Subcutaneous abdominal adipose tissue (tissue), 5 donors: ENCODE measurements at regions not wholly inside any gene's neighbourhood (a gene's known extent, or its start where the extent isn't known, plus 50 kb on each side); places are given as distances from the start of the nearest gene placed in this dataset.

ENCODE experiments used
- H3K27ac ChIP-seq: one replicate; pipeline ENCODE4 v1.7.0; 2013; ENCODE audit warnings: low read depth, mild to moderate bottlenecking, inconsistent platforms, low read length, moderate library complexity
- H3K27me3 ChIP-seq, 5 donors: one replicate each; pipeline ENCODE4 v1.7.0; 2013; ENCODE audit warnings: low read length in 5 of 5, inconsistent platforms in 1 of 5; ENCODE audit not compliant: control insufficient read depth in 5 of 5, insufficient read depth in 4 of 5
- H3K36me3 ChIP-seq, 5 donors: one replicate each; pipeline ENCODE4 v1.7.0; 2013; ENCODE audit warnings: low read length in 5 of 5; ENCODE audit not compliant: control insufficient read depth in 5 of 5, insufficient read depth in 5 of 5
- H3K4me1 ChIP-seq, 5 donors: one replicate each; pipeline ENCODE4 v1.7.0; 2013; ENCODE audit warnings: low read length in 5 of 5, mild to moderate bottlenecking in 3 of 5, moderate library complexity in 1 of 5; ENCODE audit not compliant: control insufficient read depth in 5 of 5, insufficient read depth in 5 of 5
- H3K4me3 ChIP-seq, 5 donors: one replicate each; pipeline ENCODE4 v1.7.0; 2013; ENCODE audit warnings: low read length in 5 of 5, low read depth in 1 of 5
- H3K9ac ChIP-seq, 5 donors: one replicate each; pipeline ENCODE4 v1.7.0; 2013; ENCODE audit warnings: low read length in 5 of 5, mild to moderate bottlenecking in 4 of 5, moderate library complexity in 3 of 5
- H3K9me3 ChIP-seq, 5 donors: one replicate each; pipeline ENCODE4 v1.7.0; 2013; ENCODE audit warnings: low read length in 5 of 5; ENCODE audit not compliant: control insufficient read depth in 5 of 5
- donor health status: healthy.
- donor health status: healthy.
- donor health status: healthy.
- donor health status: healthy.
- donor health status: healthy.

- Histone ChIP-seq H3K36me3 (no peaks in the 10 kb centered on the region), H3K4me1 (no peaks in the 10 kb centered on the region), H3K27ac (no peak overlapping the region), H3K27me3 (no peaks in the 10 kb centered on the region), H3K9ac (no peak overlapping the region), H3K9me3 (no peaks in the 10 kb centered on the region), H3K4me3 (no peak overlapping the region)
Observed at GRCh38 chr2:164198256-164198655, 423.0 kb downstream of the GRB14 start.

DNA sequence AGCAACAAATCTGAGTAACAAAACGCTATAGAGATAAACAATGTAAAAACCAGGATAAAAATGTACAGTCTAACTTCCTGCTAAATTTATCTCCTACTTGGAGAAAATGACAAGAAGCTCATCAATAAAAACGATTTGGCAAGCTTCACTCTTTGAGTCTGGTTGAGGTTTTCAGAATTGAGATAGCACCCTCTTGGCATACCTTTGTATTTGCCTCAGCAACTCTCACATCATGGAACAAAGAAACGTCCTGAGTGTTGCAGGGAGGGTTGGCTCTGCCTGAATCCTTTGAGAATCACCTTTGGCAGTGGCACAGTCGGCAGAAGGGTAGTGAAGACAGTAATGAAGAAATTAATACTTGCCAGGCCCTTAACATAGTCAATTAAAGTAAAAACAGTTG lies 430.6 kb downstream of the GRB14 start:
- no peaks in the 10 kb centered on the region for H3K36me3 ChIP-seq
- H3K9ac ChIP-seq = no peak overlapping the region
- H3K4me1 ChIP-seq = no peaks in the 10 kb centered on the region
- no peaks in the 10 kb centered on the region for H3K27me3 ChIP-seq
- H3K27ac ChIP-seq = no peak overlapping the region
- peaks cover 0 to 6% (median 0%) of the 10 kb centered on the region in 5 donors for H3K9me3 ChIP-seq
- H3K4me3 ChIP-seq = no peak overlapping the region

- H3K27ac ChIP-seq = no peak overlapping the region
- H3K9ac ChIP-seq = no peak overlapping the region
- H3K36me3 ChIP-seq = no peaks in the 10 kb centered on the region
- H3K27me3 ChIP-seq = no peaks in the 10 kb centered on the region
- no peaks in the 10 kb centered on the region for H3K4me1 ChIP-seq
- H3K9me3 ChIP-seq = peaks cover 0 to 6% (median 0%) of the 10 kb centered on the region in 5 donors
- H3K4me3 ChIP-seq = no peak overlapping the region
Observed at GRCh38 chr2:164189851-164190250, 431.4 kb downstream of the GRB14 start.

DNA sequence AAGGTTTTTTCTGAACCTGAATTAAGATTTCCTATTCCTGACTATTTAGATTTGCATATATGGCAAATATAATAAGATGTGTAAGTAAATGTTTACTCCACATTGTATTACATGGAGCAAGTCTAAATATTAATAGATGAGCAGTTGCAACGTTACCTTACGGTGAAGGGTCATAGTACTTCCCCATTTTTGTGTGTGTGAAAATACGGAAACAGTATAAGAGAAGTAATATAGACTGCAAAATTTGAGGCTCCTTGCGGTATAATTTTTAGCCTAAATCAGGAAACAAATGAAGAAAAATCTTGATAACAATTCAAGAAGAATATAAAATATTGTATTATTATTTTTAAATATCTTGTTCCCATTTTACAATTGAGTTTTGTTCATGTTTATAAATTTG lies 434.2 kb downstream of the GRB14 start:
- Histone ChIP-seq H3K27me3 (no peaks in the 10 kb centered on the region), H3K9me3 (peaks cover 0 to 6% (median 0%) of the 10 kb centered on the region in 5 donors), H3K36me3 (no peaks in the 10 kb centered on the region), H3K9ac (no peak overlapping the region), H3K4me3 (no peak overlapping the region), H3K27ac (no peak overlapping the region), H3K4me1 (no peaks in the 10 kb centered on the region)

DNA sequence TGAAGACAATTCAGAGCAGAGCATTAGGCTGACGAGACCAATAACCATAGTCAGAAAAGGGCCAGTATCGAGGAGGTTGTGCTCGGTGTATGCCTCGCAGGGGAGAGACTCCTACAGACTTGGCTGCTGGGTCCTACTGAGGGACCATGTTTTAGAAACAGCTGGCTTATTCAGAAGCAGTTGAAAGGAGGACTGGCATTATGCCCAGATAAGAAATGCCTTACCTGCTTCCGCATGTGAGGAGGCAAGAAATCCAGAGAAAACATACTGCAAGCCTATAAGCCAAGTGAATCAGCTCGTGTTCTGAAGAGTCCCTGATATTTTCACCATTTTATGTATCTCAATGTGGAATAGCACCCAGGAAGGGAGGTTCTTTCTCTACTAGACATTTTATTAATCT lies 434.7 kb downstream of the GRB14 start:
- H3K27me3 ChIP-seq = no peaks in the 10 kb centered on the region
- H3K4me1 ChIP-seq = no peaks in the 10 kb centered on the region
- H3K9ac ChIP-seq = no peak overlapping the region
- no peaks in the 10 kb centered on the region for H3K36me3 ChIP-seq
- H3K9me3 ChIP-seq = peaks cover 0 to 6% (median 0%) of the 10 kb centered on the region in 5 donors
- no peak overlapping the region for H3K4me3 ChIP-seq
- H3K27ac ChIP-seq = no peak overlapping the region

GRCh38 chr2:164182116-164182627 lies 439.1 kb downstream of the GRB14 start:
- no peaks in the 10 kb centered on the region for H3K27me3 ChIP-seq

DNA sequence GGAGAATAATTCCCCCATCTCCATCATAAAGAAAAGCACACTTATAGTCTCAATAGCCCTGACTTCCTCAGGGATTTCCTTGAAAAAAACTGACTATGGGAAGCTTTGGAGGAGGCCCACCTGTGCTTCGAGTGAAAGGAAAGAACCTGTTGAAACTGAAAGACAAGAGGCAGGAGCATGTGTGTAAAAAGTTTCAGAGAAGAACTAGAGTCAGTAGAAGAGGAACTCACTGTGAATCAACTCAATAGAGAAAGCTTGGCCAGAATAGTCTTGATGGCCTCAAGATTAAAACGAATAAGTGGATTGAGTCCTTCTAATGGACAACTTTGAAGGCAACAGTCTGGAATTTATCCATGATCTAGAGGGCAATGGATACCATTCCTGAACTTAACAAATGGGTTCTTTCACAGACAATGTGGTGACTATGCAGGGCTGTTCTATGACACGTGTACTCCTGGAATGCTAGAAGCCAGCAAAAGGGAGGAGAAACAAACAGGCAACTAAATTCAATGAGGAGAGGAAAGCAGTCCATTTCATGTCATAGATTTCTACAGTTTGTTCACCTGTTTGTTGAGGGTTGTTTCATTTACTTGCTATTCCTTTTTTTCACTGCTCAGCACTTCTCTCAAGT lies 442.3 kb downstream of the GRB14 start:
- Histone ChIP-seq H3K4me3 (no peak overlapping the region), H3K9me3 (peaks cover 0 to 22% (median 18%) of the 10 kb centered on the region in 5 donors), H3K9ac (no peak overlapping the region), H3K36me3 (no peaks in the 10 kb centered on the region), H3K4me1 (no peaks in the 10 kb centered on the region), H3K27me3 (no peaks in the 10 kb centered on the region), H3K27ac (no peak overlapping the region)

More at GRCh38 chr2:164182116-164182627, 439.1 kb downstream of the GRB14 start:
- Histone ChIP-seq H3K4me1 (no peaks in the 10 kb centered on the region), H3K4me3 (no peak overlapping the region), H3K27ac (no peak overlapping the region), H3K9me3 (peaks cover 0 to 4% (median under 1%) of the 10 kb centered on the region in 5 donors), H3K9ac (no peak overlapping the region), H3K36me3 (no peaks in the 10 kb centered on the region)

DNA sequence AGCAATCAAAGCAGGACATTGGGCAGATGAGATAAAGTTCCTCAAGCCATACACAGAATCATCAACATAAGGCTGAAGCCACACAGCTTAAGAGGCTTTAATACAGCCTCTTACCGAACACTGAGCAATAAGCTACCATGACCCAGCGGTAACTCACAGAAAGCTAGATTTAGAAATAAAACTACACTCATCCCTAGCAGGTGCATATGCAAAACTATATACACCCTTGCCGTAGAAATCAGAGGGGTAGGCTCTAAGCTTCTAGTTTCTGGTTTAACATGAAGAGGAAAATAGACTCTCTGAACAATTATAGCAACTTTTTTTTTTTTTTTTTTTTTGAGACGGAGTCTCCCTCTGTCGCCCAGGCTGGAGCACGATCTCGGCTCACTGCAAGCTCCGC lies 428.8 kb upstream of the FIGN start:
- H3K4me1 ChIP-seq = no peaks in the 10 kb centered on the region
- no peak overlapping the region for H3K4me3 ChIP-seq
- no peak overlapping the region for H3K9ac ChIP-seq
- H3K9me3 ChIP-seq = peaks cover 0 to 10% (median 0%) of the 10 kb centered on the region in 5 donors
- H3K27me3 ChIP-seq = no peaks in the 10 kb centered on the region
- H3K36me3 ChIP-seq = no peaks in the 10 kb centered on the region
- no peak overlapping the region for H3K27ac ChIP-seq

DNA sequence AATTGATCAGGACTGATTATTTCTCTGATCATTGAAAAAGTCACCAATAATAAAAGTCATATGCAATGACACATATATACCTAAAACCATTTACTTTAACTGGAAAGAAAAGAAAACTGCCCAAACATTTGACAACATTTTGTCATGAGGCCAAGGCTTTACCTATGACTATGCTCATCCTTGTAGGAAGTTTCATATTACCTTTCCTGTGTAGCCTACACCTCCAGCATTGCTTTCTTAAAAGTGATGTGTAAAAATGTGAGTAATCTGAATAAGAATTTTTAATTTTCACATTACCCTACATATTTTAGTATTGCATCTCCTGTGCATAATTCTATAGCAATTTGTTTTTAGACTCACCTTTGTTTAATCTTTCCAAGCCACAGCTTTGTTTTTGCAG lies 419.8 kb upstream of the FIGN start:
- H3K9ac ChIP-seq = no peak overlapping the region
- peaks cover 0 to 19% (median 0%) of the 10 kb centered on the region in 5 donors for H3K4me1 ChIP-seq
- no peaks in the 10 kb centered on the region for H3K27me3 ChIP-seq
- peaks cover 0 to 2% (median 0%) of the 10 kb centered on the region in 5 donors for H3K9me3 ChIP-seq
- H3K27ac ChIP-seq = no peak overlapping the region
- no peak overlapping the region for H3K4me3 ChIP-seq
- H3K36me3 ChIP-seq = no peaks in the 10 kb centered on the region

GRCh38 chr2:164151522-164151921 lies 415.7 kb upstream of the FIGN start:
- H3K9ac ChIP-seq = no peak overlapping the region
- H3K36me3 ChIP-seq = no peaks in the 10 kb centered on the region
- peaks cover 0 to 19% (median 0%) of the 10 kb centered on the region in 5 donors for H3K4me1 ChIP-seq
- H3K27ac ChIP-seq = no peak overlapping the region
- H3K4me3 ChIP-seq = no peak overlapping the region
- no peaks in the 10 kb centered on the region for H3K9me3 ChIP-seq
- H3K27me3 ChIP-seq = no peaks in the 10 kb centered on the region
